HG03442 (cell line): ENCODE measurements at regions not wholly inside any gene's neighbourhood (a gene's known extent, or its start where the extent isn't known, plus 50 kb on each side); places are given as distances from the start of the nearest gene placed in this dataset.
A peak's percentile ranks its signal among the peaks of the same experiment; 100 is the strongest.

ENCODE experiments used
- ATAC-seq: cut with Tn5 transposase; IDR thresholded peaks from one replicate; pipeline ENCODE4 v1.9.1; 2021; ENCODE audit warnings: mild to moderate bottlenecking, moderate library complexity; ENCODE audit not compliant: unreplicated experiment

- no peak for ATAC-seq
Measured at GRCh38 chr10:46227571-46227935, 59.2 kb upstream of the ANTXRL start.

- ATAC-seq, result no peak
Measured at GRCh38 chr10:46227936-46228562, 58.7 kb upstream of the ANTXRL start.

- ATAC-seq, result peak; percentile 76
Measured at GRCh38 chr10:46228563-46229071, 58.2 kb upstream of the ANTXRL start.

- ATAC-seq, result no peak
Measured at GRCh38 chr10:46229144-46229563, 57.6 kb upstream of the ANTXRL start.

GRCh38 chr10:46230615-46231014 is 56.2 kb upstream of the ANTXRL start:
- no peak for ATAC-seq

- no peak for ATAC-seq
Measured at GRCh38 chr10:46231087-46231486, 55.7 kb upstream of the ANTXRL start.

- ATAC-seq, result no peak
Measured at GRCh38 chr10:46232084-46232483, 54.7 kb upstream of the ANTXRL start.

- no peak for ATAC-seq
Measured at GRCh38 chr10:46232666-46233065, 54.1 kb upstream of the ANTXRL start.

- no peak for ATAC-seq
Measured at GRCh38 chr10:46233181-46233580, 53.6 kb upstream of the ANTXRL start.

- ATAC-seq, result no peak
Measured at GRCh38 chr10:46234026-46234425, 52.8 kb upstream of the ANTXRL start.

- ATAC-seq, result no peak
Measured at GRCh38 chr10:46234431-46235060, 52.3 kb upstream of the ANTXRL start.

- ATAC-seq, result no peak
Measured at GRCh38 chr10:46235705-46236545, 50.9 kb upstream of the ANTXRL start.

- no peak for ATAC-seq
Measured at GRCh38 chr10:46236546-46236887, 50.3 kb upstream of the ANTXRL start.

GRCh38 chr10:46236941-46237681 is 49.7 kb upstream of the ANTXRL start:
- ATAC-seq, result no peak
